HG03520 (cell line): ENCODE measurements at regions not wholly inside any gene's neighbourhood (a gene's known extent, or its start where the extent isn't known, plus 50 kb on each side); places are given as distances from the start of the nearest gene placed in this dataset.
"Not testable (repeated sequence)": the region's sequence is repeated elsewhere in the genome, so short reads cannot be mapped to it uniquely, and the experiment has no call there.

Experiments
- ATAC-seq: cut with Tn5 transposase; IDR thresholded peaks from one replicate; pipeline ENCODE4 v1.9.1; 2021; ENCODE audit warnings: mild to moderate bottlenecking, moderate library complexity; ENCODE audit not compliant: unreplicated experiment

GRCh38 chr21:35814858-35815619 is 245.3 kb downstream of the SETD4 start:
- ATAC-seq: no peak

GRCh38 chr21:35812679-35813078 is 247.6 kb downstream of the SETD4 start:
- ATAC-seq: no peak

DNA sequence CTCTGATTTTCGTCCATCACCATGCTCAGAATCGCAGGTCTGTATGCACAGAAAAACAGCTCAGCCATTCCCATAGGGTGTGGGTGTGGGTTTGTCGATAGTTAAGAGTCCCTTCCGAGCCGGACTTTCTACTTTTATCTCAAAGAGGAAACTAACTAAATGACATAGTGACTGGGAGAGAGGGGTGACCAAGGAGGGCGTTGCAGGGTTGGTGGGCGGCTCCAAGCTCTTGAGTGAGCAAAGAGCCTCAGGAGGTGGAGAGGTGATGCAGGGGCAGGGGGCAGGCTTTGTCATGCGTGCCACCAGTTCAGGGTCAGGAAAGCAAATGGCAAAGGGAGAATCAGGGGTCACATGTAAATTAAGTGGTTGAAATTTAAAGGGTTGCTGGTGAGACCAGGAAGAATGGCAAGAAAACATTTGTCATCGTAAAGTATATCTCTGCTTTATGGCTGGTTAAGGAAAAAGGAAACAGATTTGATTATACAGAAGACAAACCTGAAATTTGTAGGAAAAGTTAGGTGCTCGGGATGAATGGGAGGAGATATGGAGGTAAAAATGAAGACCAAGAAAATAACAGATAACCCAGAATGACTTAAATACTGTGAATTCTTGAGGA is 249.0 kb downstream of the SETD4 start:
- ATAC-seq: no peak

DNA sequence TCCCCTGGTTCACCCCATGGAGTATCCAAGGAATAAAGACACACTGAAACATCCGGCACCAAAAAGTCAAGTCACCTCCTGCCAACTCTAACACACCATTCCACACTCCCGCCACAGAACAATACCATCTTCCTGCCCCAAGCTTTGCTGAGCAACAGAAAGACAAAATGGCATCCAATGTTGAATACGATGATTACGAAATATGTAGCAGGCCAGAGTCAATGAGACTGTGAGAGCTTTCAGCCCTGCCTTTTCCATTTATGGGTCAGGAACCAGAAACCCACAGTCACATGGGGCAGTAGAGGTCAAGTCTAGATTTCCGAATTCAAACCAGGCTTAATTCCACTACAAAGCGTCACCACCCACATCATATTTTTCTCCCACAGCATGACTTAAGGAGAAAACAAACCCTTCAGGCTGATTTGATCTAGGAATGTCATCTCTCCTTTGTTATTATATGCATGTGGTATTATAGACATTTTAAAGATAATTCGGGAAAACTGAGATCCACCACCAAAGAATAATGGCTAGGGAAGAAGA is 249.8 kb downstream of the SETD4 start:
- no peak for ATAC-seq

- no peak for ATAC-seq
Measured at GRCh38 chr21:35801391-35801790, 258.9 kb downstream of the SETD4 start.

GRCh38 chr21:35800796-35801385 is 259.4 kb downstream of the SETD4 start:
- ATAC-seq: not testable (repeated sequence)

DNA sequence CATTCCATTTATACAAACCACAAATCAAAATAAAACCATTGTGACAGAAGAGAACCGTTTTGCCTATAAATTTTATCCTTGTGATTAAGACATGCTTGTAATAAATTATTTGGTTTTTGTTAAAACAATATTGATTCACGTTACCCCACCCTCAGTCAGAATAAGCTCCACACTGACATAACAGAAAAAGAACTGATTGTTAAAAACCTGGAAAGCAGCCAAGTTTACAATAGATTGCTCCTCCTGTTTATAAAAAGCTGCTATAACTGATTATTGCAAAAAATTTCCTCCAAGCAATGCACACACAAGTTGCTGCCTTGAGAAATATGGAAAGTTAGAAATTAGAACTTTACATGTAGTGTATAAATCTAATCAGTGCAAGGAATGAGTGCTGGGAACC is 263.5 kb downstream of the SETD4 start:
- ATAC-seq: no peak

GRCh38 chr21:35794527-35794926 is 265.8 kb downstream of the SETD4 start:
- ATAC-seq: not testable (repeated sequence)

GRCh38 chr21:35792569-35793305 is 267.6 kb downstream of the SETD4 start:
- ATAC-seq: no peak

GRCh38 chr21:35791541-35792325 is 268.6 kb downstream of the SETD4 start:
- ATAC-seq: no peak

- no peak for ATAC-seq
Measured at GRCh38 chr21:35783721-35784120, 276.6 kb downstream of the SETD4 start.

- no peak for ATAC-seq
Measured at GRCh38 chr21:35782667-35783066, 277.7 kb downstream of the SETD4 start.

DNA sequence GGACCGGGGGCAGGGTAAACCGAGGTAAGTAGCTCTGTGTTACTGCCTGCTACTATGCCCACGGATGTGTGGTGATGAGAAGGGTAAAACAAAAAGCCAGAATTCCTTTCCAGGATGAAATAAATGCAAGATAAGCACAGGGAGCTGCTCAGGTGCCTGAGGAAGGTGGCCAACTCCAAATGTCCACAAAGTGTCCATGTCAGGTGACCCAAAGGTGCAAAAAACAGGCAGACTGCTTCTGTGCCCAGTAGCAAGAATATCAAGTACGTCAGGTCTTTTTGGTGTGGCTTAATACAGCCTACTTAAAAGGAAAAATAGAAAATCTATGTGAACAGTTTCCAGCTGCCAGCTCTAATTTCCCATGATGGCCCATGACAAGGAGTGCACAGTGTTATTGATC is 279.3 kb downstream of the SETD4 start:
- ATAC-seq: no peak

DNA sequence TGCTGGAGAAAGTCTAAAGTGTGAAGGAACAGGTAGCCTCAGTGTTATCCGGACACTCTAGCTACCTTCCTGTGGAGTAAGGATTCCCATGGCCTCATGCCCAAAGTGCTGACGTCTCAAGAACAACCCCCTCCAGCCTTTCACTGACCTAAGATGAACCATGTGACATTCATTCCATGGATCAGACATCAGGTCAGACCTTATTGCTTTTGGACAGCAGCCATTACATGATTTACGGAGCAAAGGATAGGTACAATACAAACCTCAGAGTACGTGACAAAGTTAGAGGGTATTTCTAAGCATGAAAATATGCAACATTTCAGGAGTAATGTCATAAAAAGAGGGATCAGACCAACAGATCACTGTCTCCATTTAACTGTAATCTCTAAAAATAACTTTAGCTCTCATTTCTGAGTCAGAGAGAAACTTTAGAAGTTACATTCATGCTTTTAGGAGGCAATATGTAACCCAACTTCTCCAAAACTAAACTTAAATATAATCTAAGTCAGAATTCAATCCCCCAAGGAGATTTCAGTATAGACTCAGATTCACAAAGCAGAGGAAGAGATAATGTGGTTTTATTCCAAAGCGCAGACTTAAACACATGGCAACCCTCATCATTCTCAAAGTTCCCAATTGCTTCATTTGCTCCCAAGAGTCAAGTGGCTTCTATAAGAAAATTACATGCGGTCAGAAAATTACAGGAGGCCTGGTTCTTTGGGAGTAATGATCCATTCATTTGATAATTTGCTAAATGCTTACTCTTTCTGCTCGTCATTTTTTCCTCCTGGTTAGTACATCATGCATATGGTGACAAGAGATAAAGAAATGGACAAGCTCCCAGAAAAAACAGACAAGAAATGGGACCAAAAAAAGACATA is 280.4 kb downstream of the SETD4 start:
- ATAC-seq: no peak

DNA sequence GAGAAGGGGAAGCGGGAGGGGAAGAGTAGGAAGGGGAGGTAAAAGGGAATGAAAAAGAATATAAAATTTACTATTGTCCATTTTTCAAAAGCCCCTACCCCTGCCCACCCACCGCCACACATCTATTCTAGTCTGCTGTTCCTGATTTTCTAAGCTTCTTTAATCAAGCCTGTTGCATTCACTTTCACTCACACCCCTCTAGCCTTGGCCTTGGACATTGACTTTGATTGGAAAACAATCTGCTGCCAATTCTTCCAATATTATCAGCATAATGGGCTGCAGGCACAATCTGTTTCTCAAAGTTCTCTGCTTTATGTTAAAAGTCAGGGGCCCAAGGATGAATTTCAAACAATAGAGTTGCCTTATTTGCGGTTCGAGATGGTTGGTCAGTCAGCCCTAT is 281.2 kb downstream of the SETD4 start:
- ATAC-seq: no peak

DNA sequence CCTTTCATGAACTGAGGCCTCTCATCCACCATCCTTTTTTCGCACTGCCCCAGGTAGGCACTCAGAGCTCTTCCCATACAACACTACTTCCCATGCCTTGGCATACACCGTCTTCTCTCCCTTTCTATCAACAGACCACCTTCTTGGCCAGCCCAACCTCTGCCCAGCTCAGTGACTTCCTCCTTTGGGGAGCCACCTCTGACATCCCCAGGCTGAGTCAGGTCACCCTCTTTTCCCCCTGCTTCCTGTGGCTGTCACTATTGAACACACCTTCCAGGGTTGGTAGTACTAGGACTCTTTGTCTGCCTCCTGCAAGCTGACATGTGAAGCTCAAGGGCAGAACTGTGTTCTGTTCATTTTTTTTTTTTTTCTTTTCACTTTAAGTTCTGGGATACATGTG is 283.2 kb downstream of the SETD4 start:
- ATAC-seq: no peak

- no peak for ATAC-seq
Measured at GRCh38 chr21:35775778-35776544, 284.4 kb downstream of the SETD4 start.

- ATAC-seq: no peak
Measured at GRCh38 chr21:35770101-35770945, 290.0 kb downstream of the SETD4 start.
